Neural cell (in vitro differentiated cells): ENCODE measurements at regions not wholly inside any gene's neighbourhood (a gene's known extent, or its start where the extent isn't known, plus 50 kb on each side); places are given as distances from the start of the nearest gene placed in this dataset.

Source experiments
- H2AFZ ChIP-seq: fragments of 200-600, 300-800 bp; sonication (generic), shearing (Covaris generic); 2 replicates; pipeline ENCODE4 v1.6.0; 2014; ENCODE audit warnings: low read depth, mild to moderate bottlenecking, antibody characterized with exemption, low read length, moderate library complexity
- H3F3A ChIP-seq: fragments of 200-600 bp; shearing (Covaris generic); 2 replicates; pipeline ENCODE4 v1.6.1; 2016; ENCODE audit warnings: mild to moderate bottlenecking, moderate library complexity, mixed read lengths, antibody characterized with exemption, low read length; ENCODE audit not compliant: insufficient read depth, poor library complexity, severe bottlenecking
- H3K27ac ChIP-seq: fragments of 200-600, 300-800 bp; sonication (generic), shearing (Covaris generic); 2 replicates; pipeline ENCODE4 v1.5.1; 2014; ENCODE audit warnings: mild to moderate bottlenecking, low read length, moderate library complexity
- H3K27me3 ChIP-seq: fragments of 300-800, 200-600 bp; sonication (generic), shearing (Covaris generic); 2 replicates; pipeline ENCODE4 v1.6.0; 2014; ENCODE audit warnings: mild to moderate bottlenecking, low read depth, low read length, moderate library complexity; ENCODE audit not compliant: insufficient read depth
- H3K36me3 ChIP-seq: fragments of 300-800, 200-600 bp; sonication (generic), shearing (Covaris generic); 2 replicates; pipeline ENCODE4 v1.5.1; 2014; ENCODE audit warnings: mild to moderate bottlenecking, antibody characterized with exemption, low read length, moderate library complexity; ENCODE audit not compliant: insufficient read depth
- H3K4me2 ChIP-seq: fragments of 300-800, 200-600 bp; sonication (generic), shearing (Covaris generic); 2 replicates; pipeline ENCODE4 v1.6.0; 2014; ENCODE audit warnings: mild to moderate bottlenecking, low read length
- H3K4me3 ChIP-seq: fragments of 300-800, 200-600 bp; sonication (generic), shearing (Covaris generic); 2 replicates; pipeline ENCODE4 v1.5.1; 2014; ENCODE audit warnings: mild to moderate bottlenecking, low read length, moderate library complexity
- H3K79me2 ChIP-seq: fragments of 200-600 bp; shearing (Covaris generic); replicated peaks from 2 replicates; pipeline ENCODE4 v1.6.0; 2014; ENCODE audit warnings: mild to moderate bottlenecking, low read length, moderate library complexity; ENCODE audit not compliant: insufficient read depth
- H3K9ac ChIP-seq: fragments of 300-800, 200-600 bp; sonication (generic), shearing (Covaris generic); 2 replicates; pipeline ENCODE4 v1.6.1; 2016; ENCODE audit warnings: mild to moderate bottlenecking, low read length, mixed read lengths
- H3K9me2 ChIP-seq: fragments of 200-600 bp; shearing (Covaris generic); 2 replicates; pipeline ENCODE4 v1.6.1; 2016; ENCODE audit warnings: mild to moderate bottlenecking, low read length, mixed read lengths; ENCODE audit not compliant: insufficient read depth
- H3K9me3 ChIP-seq: fragments of 200-600, 300-800 bp; sonication (generic), shearing (Covaris generic); 2 replicates; pipeline ENCODE4 v1.6.1; 2016; ENCODE audit warnings: mild to moderate bottlenecking, mixed run types, low read length, moderate library complexity, mixed read lengths
- H4K20me1 ChIP-seq: fragments of 200-600 bp; shearing (Covaris generic); 2 replicates; pipeline ENCODE4 v1.6.1; 2016; ENCODE audit warnings: mild to moderate bottlenecking, mixed run types; ENCODE audit not compliant: insufficient read depth
- CTCF ChIP-seq: fragments of 450-650 bp; IDR thresholded peaks from 2 replicates; pipeline ENCODE4 v1.5.1; 2014; ENCODE audit warnings: antibody characterized with exemption, mild to moderate bottlenecking, moderate library complexity; ENCODE audit not compliant: poor library complexity, severe bottlenecking
- EP300 ChIP-seq: fragments of 450-650 bp; conservative IDR thresholded peaks from 2 replicates; pipeline ENCODE4 v1.6.1; 2014; ENCODE audit warnings: antibody characterized with exemption, mild to moderate bottlenecking, moderate library complexity; ENCODE audit not compliant: poor library complexity, severe bottlenecking
- EZH2 ChIP-seq: fragments of 200-600, 300-800 bp; shearing (Covaris generic), sonication (generic); IDR thresholded peaks from 2 replicates; pipeline ENCODE4 v1.6.1; 2014; ENCODE audit warnings: antibody characterized with exemption, low read length, borderline replicate concordance, mild to moderate bottlenecking; ENCODE audit not compliant: insufficient read depth, poor library complexity, severe bottlenecking
- MXI1 ChIP-seq: fragments of 450-650 bp; conservative IDR thresholded peaks from 2 replicates; pipeline ENCODE4 v1.6.1; 2014; ENCODE audit warnings: antibody characterized with exemption, mild to moderate bottlenecking; ENCODE audit not compliant: poor library complexity, severe bottlenecking
- POLR2AphosphoS5 ChIP-seq: IDR thresholded peaks from 2 replicates; pipeline ENCODE4 v1.6.1; 2012
- RAD21 ChIP-seq: fragments of 450-650 bp; conservative IDR thresholded peaks from 2 replicates; pipeline ENCODE4 v1.6.1; 2014; ENCODE audit warnings: antibody characterized with exemption, mild to moderate bottlenecking, moderate library complexity
- REST ChIP-seq: IDR thresholded peaks from 2 replicates; pipeline ENCODE4 v1.6.1; 2012; ENCODE audit warnings: borderline replicate concordance
- SMC3 ChIP-seq: fragments of 450-650 bp; conservative IDR thresholded peaks from 2 replicates; pipeline ENCODE4 v1.6.1; 2014; ENCODE audit warnings: antibody characterized with exemption, mild to moderate bottlenecking, moderate library complexity; ENCODE audit not compliant: poor library complexity
- TAF1 ChIP-seq: IDR thresholded peaks from 2 replicates; pipeline ENCODE4 v1.6.1; 2012; ENCODE audit warnings: low read depth

DNA sequence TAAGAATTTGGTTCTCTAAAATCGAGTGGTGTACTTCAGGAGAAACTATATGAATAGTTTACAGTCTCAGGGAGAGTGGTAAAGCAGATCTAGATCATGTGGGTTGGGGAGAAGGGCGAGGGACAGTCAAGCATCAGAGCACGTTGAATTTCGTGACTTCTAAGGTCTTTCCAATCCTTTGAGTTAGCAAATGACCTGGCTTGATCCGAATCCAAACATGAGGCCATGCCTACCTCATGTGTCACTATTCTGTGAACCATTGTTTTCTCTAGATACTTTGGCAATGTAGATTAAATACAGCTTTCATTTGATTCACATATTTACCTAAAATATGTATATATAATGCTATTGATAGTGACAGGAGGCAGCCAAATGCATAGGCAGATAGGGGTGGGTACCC is 674.9 kb downstream of the NYAP2 start:
- Histone ChIP-seq H3K79me2 (no peaks in the 10 kb centered on the region), H2AFZ (no peak overlapping the region), H3K9ac (no peak overlapping the region), H3K4me2 (no peak overlapping the region), H3F3A (no peaks in the 10 kb centered on the region), H3K9me2 (no peaks in the 10 kb centered on the region), H3K4me3 (no peak overlapping the region), H3K36me3 (no peaks in the 10 kb centered on the region), H3K9me3 (no peaks in the 10 kb centered on the region), H4K20me1 (no peaks in the 10 kb centered on the region), H3K27me3 (no peaks in the 10 kb centered on the region), H3K27ac (no peak overlapping the region)
- TF ChIP-seq TAF1 (no peak), RAD21 (no peak), POLR2AphosphoS5 (no peak), MXI1 (no peak), SMC3 (no peak)

GRCh38 chr2:226073496-226074160 is 674.1 kb downstream of the NYAP2 start:
- Histone ChIP-seq H2AFZ (no peak overlapping the region), H3K36me3 (no peaks in the 10 kb centered on the region), H3F3A (no peaks in the 10 kb centered on the region), H4K20me1 (no peaks in the 10 kb centered on the region), H3K27me3 (no peaks in the 10 kb centered on the region), H3K9ac (no peak overlapping the region), H3K9me3 (no peaks in the 10 kb centered on the region), H3K4me2 (no peak overlapping the region), H3K27ac (no peak overlapping the region), H3K9me2 (no peaks in the 10 kb centered on the region), H3K4me3 (no peak overlapping the region), H3K79me2 (no peaks in the 10 kb centered on the region)
- TF ChIP-seq MXI1 = no peak
- TF ChIP-seq RAD21 = no peak
- TF ChIP-seq REST = no peak
- TF ChIP-seq EP300 = no peak
- TF ChIP-seq EZH2 = no peak
- no peak for TF ChIP-seq TAF1
- TF ChIP-seq CTCF = no peak
- TF ChIP-seq POLR2AphosphoS5 = no peak
